ENCODE measurements at regions not wholly inside any gene's neighbourhood (a gene's known extent, or its start where the extent isn't known, plus 50 kb on each side); places are given as distances from the start of the nearest gene placed in this dataset.

- DNase-seq (ENCODE audit: low spot score) = peak; percentile 70
Observed at GRCh38 chr11:20250644-20251247, 90.5 kb upstream of the DBX1 start.

GRCh38 chr11:20249796-20250195 lies 89.5 kb upstream of the DBX1 start:
- no peak for DNase-seq (ENCODE audit: low spot score)

- no peak for DNase-seq (ENCODE audit: low spot score)
Observed at GRCh38 chr11:20249378-20249777, 89.1 kb upstream of the DBX1 start.

- no peak for DNase-seq (ENCODE audit: low spot score)
Observed at GRCh38 chr11:20248871-20249270, 88.6 kb upstream of the DBX1 start.

GRCh38 chr11:20248121-20248772 lies 88.0 kb upstream of the DBX1 start:
- no peak for DNase-seq (ENCODE audit: low spot score)

- no peak for DNase-seq (ENCODE audit: low spot score)
Observed at GRCh38 chr11:20247591-20248007, 87.3 kb upstream of the DBX1 start.

- DNase-seq (ENCODE audit: low spot score) = peak; percentile 23
Observed at GRCh38 chr11:20243974-20244373, 83.7 kb upstream of the DBX1 start.

GRCh38 chr11:20238712-20239111 lies 78.4 kb upstream of the DBX1 start:
- peak; percentile 20 for DNase-seq (ENCODE audit: low spot score)

- DNase-seq (ENCODE audit: low spot score) = no peak
Observed at GRCh38 chr11:20235164-20235563, 74.9 kb upstream of the DBX1 start.

GRCh38 chr11:20227631-20228030 lies 67.4 kb upstream of the DBX1 start:
- DNase-seq (ENCODE audit: low spot score) = no peak

GRCh38 chr11:20226933-20227332 lies 66.7 kb upstream of the DBX1 start:
- no peak for DNase-seq (ENCODE audit: low spot score)

GRCh38 chr11:20221566-20221965 lies 61.3 kb upstream of the DBX1 start:
- DNase-seq (ENCODE audit: low spot score) = no peak

- no peak for DNase-seq (ENCODE audit: low spot score)
Observed at GRCh38 chr11:20213790-20214189, 53.5 kb upstream of the DBX1 start.

- no peak for DNase-seq (ENCODE audit: low spot score)
Observed at GRCh38 chr11:20211691-20212090, 51.4 kb upstream of the DBX1 start.
